ENCODE measurements at regions not wholly inside any gene's neighbourhood (a gene's known extent, or its start where the extent isn't known, plus 50 kb on each side); places are given as distances from the start of the nearest gene placed in this dataset.

DNA sequence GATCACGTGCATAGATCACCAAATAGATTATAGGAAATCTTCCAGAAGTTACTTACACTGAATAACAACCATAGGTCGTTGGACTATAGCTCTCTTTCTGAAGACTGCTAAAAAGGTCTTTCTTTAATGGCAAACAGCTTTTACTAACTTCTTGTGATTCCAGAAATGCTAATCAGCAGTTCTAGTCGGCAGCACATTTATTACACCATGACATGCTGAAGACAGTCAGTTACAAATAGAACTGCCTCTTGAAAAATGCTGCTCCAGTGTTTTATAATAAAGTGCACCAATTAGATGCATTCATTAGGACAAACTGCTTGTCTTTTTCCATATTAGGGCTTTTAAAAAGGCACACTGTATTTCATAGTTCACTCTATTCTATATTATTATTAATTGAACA, 488.2 kb downstream of the PABPC4L start:
- in situ Hi-C loops (cut with HindIII; ENCODE audit: low sequenced_read_pairs) = no loop called here
- no peak for DNase-seq (ENCODE audit: low read depth, low spot score)
- TF ChIP-seq, protein P1, sequence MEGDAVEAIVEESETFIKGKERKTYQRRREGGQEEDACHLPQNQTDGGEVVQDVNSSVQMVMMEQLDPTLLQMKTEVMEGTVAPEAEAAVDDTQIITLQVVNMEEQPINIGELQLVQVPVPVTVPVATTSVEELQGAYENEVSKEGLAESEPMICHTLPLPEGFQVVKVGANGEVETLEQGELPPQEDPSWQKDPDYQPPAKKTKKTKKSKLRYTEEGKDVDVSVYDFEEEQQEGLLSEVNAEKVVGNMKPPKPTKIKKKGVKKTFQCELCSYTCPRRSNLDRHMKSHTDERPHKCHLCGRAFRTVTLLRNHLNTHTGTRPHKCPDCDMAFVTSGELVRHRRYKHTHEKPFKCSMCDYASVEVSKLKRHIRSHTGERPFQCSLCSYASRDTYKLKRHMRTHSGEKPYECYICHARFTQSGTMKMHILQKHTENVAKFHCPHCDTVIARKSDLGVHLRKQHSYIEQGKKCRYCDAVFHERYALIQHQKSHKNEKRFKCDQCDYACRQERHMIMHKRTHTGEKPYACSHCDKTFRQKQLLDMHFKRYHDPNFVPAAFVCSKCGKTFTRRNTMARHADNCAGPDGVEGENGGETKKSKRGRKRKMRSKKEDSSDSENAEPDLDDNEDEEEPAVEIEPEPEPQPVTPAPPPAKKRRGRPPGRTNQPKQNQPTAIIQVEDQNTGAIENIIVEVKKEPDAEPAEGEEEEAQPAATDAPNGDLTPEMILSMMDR (IDR thresholded peaks at IDR 0.05; ENCODE audit: low read depth, low read length) = no peak
- H3K4me3 ChIP-seq (ENCODE audit: low read depth, low read length) = no peak overlapping the region

DNA sequence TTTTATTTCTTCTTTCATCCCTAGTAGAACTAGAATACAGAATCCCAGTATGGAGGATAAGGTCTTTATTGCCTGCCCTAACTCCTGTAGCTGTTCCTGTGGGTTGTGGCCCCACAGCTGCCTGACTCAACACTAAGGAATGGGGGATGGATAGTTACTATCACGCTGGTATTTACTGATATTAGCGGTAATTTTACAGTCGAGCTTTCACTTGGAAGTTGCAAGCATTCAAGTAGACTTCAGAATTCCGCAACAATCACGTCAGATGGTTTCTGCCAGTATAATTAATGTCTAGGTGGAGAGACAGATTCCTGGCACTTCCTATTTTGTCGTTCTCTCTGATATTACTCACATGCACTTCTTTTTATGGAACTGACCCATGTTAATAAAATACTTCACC, 489.8 kb downstream of the PABPC4L start:
- in situ Hi-C loops (cut with HindIII; ENCODE audit: low sequenced_read_pairs) = no loop called here
- TF ChIP-seq, protein P1 (IDR thresholded peaks at IDR 0.05; ENCODE audit: low read depth, low read length) = no peak
- no peak for DNase-seq (ENCODE audit: low read depth, low spot score)
- H3K4me3 ChIP-seq (ENCODE audit: low read depth, low read length) = no peak overlapping the region

DNA sequence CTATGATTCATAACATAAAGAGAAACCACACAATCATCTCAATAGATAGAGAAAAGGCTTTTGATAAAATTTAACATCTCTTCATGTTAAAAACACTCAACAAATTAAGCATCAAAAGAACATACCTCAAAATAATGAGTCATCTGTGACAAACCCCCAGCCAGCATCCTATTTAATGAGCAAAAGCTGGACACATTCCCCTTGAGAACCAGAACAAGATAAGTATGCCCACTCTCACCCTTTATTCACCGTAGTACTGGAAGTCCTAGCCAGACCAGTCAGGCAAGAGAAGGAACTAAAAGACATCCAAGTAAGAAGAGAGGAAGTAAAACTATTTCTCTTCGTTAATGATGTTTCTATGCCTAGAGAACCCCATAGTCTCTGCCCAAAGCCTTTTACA, 507.2 kb downstream of the PABPC4L start:
- DNase-seq (ENCODE audit: low read depth, low spot score) = peak; percentile 33
- TF ChIP-seq, protein P1 (IDR thresholded peaks at IDR 0.05; ENCODE audit: low read depth, low read length) = no peak
- H3K4me3 ChIP-seq (ENCODE audit: low read depth, low read length) = no peak overlapping the region
- in situ Hi-C loops (cut with HindIII; ENCODE audit: low sequenced_read_pairs) = no loop called here

DNA sequence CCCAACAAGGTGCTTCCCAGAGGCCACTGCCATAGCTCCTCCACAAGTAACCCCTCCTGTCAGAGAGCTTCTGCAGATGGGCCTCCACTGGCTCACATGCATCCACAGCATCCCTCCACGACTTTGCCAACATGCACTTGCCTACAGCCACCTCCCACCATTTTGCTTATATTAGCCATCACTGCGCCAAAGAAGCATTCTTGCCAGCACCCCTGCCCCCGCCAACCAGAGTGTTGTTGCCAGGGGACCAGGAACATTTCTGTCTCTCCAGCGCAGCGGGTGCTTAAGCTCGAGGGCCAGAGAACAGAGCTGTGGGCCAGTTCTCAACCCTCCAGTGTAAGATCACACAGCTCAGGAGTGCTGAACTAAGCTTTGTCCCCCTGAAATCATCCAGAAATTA, 517.6 kb downstream of the PABPC4L start:
- DNase-seq (ENCODE audit: low read depth, low spot score) = no peak
- in situ Hi-C loops (cut with HindIII; ENCODE audit: low sequenced_read_pairs) = no loop called here
- TF ChIP-seq, protein P1 (IDR thresholded peaks at IDR 0.05; ENCODE audit: low read depth, low read length) = no peak
- no peak overlapping the region for H3K4me3 ChIP-seq (ENCODE audit: low read depth, low read length)

DNA sequence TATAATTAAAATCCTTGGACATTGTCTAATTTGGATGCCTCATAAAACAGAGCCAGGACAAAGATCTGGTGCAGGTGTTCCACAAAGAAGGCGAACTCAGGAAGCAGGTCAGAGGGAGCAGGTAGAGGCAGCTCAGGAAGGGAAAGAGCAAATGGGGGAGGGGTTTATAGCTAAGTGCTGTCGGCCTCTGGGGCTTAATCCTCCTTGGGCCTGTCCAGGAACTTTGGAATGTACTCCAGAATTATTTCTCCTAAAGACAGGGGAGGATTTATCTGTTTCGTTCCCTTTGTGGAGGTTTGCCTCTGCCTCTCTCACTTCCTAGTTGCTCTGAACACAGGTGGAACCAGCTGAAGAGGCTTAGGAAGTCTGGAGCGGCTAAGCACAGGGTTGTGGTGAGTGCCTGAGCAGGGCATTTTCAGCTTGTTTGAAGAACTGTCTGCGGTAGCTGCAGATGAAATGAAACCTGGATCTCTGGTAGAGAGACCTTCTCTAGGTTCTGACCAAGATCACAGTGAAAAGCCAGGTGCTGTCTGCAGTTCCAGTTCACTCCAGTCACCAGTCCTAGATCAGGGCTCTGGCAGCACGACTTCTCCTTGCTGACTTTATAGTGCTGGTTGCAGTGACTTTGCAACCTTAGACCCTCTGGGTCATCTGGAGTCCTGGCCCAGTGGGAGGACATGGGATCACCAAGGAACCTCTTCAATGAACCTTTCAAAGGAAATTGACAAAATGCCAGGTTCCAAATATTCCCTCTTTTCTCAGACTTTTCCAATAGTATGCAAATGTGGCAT, 519.2 kb downstream of the PCDH10 start:
- TF ChIP-seq, protein P1 (IDR thresholded peaks at IDR 0.05; ENCODE audit: low read depth, low read length) = no peak
- DNase-seq (ENCODE audit: low read depth, low spot score) = no peak
- in situ Hi-C loops (cut with HindIII; ENCODE audit: low sequenced_read_pairs) = no loop called here

DNA sequence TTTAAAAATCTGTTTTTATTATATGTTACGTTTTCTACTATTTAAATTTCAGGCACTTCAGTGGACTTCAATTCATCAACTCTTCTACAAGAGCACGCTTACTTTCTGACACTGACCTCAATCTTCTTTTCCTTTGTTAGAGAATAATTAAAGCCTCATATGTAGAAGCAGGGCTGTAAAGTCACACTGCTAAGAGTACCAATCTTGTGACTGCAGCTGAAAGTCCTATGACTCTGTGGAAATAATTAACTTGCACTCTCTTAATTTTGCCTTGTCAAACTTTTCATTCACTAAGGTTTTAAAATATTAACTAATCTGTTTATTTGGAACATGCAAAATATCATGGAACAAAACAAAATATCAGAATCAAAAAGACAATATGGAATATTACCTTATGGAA, 498.1 kb downstream of the PCDH10 start:
- in situ Hi-C loops (cut with HindIII; ENCODE audit: low sequenced_read_pairs) = no loop called here
- TF ChIP-seq, protein P1 (IDR thresholded peaks at IDR 0.05; ENCODE audit: low read depth, low read length) = no peak
- no peak for DNase-seq (ENCODE audit: low read depth, low spot score)
- H3K4me3 ChIP-seq (ENCODE audit: low read depth, low read length) = no peak overlapping the region

More for the DNA sequence above, 519.2 kb downstream of the PCDH10 start:
- no peak overlapping the region for H3K4me3 ChIP-seq (ENCODE audit: low read depth, low read length)

Data from astrocyte of the spinal cord (primary cell).